Breast epithelium (tissue), 3 donors: ENCODE measurements at regions not wholly inside any gene's neighbourhood (a gene's known extent, or its start where the extent isn't known, plus 50 kb on each side); places are given as distances from the start of the nearest gene placed in this dataset.

ENCODE experiments used
- CTCF ChIP-seq, 3 donors: fragments of 450-650 bp; IDR thresholded peaks; one replicate each; pipeline ENCODE4 v1.5.1; 2016 to 2017; ENCODE audit warnings: antibody characterized with exemption in 3 of 3, mild to moderate bottlenecking in 3 of 3, moderate library complexity in 3 of 3
- POLR2AphosphoS5 ChIP-seq, 3 donors: sonication (generic); formaldehyde crosslinking; IDR thresholded peaks; one replicate each; pipeline ENCODE4 v1.6.1; 2017; ENCODE audit warnings: antibody characterized with exemption in 3 of 3

- no peak for TF ChIP-seq CTCF (IDR thresholded peaks at IDR 0.05)
- no peak for TF ChIP-seq POLR2AphosphoS5 (IDR thresholded peaks at IDR 0.05)
Measured at GRCh38 chr12:67533159-67533558, 115.4 kb upstream of the DYRK2 start.
